GM18909 (cell line): ENCODE measurements at regions not wholly inside any gene's neighbourhood (a gene's known extent, or its start where the extent isn't known, plus 50 kb on each side); places are given as distances from the start of the nearest gene placed in this dataset.
"Not testable (repeated sequence)": the region's sequence is repeated elsewhere in the genome, so short reads cannot be mapped to it uniquely, and the experiment has no call there.

Experiments
- ATAC-seq: cut with Tn5 transposase; IDR thresholded peaks from one replicate; pipeline ENCODE4 v1.9.1; 2021; ENCODE audit warnings: mild to moderate bottlenecking; ENCODE audit not compliant: unreplicated experiment, poor library complexity

DNA sequence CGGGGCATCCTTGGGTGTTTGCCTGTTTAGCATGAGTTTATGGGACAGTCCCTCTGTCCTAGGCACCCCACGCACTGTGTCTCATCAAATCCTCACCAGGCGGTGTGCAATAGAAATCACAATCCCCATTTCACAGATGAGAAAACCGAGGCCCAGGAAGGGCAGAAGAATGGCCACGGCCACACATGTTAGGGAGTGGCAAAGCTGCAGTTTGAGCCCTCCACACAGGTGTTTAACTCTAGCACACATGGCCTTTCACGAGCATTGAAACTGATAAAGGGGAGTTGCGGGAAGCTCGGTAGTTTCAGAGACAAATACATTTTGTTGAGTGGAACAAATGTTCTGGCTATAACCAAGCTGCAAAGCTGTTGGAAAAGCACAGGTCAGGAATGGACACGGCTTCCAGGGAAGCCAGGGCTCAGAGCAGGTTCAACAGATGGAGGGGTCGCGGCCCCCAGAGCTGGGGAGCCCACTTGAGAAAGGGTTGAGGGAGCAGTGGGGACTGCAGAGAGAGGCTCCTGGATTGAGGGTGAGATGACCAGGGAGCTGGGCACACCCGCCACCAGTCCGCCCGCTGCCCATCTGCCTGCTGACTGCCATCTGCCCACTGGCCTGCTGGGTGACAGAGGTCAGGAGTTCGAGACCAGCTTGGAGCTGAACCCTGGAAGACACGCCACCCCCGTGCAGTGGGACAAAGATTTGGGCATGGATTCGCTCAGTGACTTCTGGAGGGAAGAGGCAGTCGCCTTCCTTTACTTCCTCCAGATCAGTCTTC, 154.7 kb downstream of the URI1 start:
- ATAC-seq: no peak

DNA sequence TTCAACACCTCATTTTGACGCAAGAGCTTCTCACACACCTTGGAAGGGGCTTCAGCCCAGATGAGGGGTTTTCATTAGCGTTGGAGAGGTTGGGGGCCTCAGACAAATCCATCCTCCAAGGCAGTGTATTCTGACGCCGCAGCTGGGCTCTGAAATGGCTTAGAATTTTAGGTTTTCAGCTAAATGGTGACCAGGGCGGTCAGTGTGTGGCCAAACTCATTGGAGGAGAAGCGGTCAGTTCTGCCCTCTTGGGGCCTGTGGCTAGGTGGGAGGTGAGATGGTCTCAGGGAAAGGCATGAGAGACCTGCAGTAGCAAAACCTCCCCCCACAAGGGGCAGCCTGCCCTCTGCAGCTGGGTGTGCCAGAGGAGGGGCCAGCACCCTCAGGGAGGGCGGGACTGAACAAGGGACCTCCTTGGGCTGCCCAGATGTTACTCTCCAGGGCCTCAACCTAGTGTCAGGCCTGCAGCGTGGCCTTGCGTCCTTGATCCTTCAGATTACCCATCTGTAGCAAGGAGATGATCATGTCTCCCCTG, 155.8 kb downstream of the URI1 start:
- ATAC-seq: no peak

DNA sequence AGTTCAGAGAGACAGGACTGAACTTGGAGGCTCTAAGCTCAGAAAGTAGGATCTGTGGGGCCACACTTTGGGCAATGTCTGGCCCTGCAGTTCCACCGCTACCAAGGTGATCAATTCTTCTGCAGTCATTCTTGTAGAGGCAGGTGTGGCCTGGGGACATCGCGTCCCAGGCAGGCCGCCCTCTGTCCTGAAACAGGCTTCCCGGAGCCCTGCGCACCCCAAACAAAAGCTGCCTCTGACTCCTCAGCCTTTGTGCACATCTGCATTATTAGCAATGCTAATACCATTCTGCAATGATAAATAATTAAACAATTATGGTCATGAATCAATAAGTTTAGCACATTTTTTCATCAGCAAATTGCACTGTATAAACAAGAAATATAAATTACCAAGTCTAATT, 160.2 kb downstream of the URI1 start:
- no peak for ATAC-seq

DNA sequence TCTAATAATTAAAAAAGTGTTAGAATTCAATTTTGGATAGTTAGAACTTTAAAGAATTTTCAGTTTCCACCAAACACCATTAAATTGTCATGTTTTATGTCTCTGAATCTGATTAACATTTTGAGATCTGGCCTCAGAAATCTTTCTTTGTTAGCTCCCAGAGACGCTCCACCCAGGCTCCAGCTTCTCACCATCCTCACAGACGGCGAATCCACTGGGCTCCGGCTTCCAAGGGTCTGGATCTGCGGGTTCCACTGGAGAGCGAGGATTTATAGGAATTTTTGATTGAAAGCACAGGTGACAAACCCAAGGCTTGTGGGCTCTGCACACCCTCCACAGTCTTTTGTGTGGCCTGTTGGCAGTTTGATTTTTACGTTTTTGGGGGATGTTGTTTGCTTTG, 160.6 kb downstream of the URI1 start:
- ATAC-seq: no peak

DNA sequence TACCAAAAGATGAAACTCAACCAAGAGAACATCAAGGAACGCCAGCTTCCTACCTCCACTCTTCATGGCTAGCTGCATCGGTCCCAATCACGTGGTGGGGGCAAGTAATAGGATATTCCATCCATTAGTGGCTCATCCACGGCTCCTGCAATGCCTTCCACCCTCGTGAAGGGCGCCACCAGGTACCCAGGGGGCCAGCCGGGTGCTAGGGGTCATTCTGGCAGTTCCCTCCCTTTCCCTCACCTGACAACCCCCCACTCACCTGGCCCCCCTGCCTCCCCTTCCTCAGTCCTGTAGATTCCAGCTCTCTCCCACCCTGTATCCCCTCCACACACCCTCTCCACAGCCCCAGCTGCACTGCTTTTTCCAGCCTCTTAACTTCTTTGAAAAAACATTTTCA, 161.9 kb downstream of the URI1 start:
- no peak for ATAC-seq

DNA sequence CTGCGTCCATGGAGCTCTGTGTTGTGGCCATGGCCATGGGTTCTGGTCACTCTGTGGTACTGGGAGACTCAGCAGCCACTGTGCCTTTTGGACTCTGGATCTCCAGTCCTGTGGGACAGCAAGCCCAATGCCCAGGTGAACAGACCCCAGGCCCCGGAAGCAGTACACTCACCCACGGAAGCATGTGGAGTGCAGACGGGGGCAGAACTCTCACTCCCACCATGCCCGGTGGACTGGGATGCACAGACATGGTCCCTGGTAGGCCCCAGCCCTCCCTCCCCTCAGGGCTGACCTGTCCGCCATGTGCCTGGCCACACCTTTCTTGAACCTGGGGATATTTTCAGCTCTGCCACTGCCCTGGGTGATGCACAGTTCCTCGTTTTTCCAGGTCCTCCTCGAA, 163.3 kb downstream of the URI1 start:
- no peak for ATAC-seq

DNA sequence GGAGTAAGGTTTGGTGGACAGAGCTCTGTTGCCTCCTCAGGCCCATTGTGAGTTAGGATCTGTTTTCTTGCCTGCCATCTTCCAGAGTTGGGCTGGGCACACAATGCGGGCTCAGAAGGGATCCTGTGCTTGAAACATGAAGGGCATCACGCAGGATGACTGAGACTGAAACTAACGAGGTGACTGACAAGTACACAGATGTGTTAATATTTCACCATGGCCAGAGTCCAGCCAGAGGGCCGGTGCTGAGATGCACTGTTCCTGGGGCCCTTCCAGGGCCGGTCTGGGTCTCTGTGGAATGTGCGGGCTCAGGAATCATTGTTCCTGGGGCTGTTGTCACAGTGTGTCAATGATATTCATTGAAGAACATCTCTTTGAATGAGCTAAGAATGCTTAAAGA, 163.7 kb downstream of the URI1 start:
- ATAC-seq: no peak

DNA sequence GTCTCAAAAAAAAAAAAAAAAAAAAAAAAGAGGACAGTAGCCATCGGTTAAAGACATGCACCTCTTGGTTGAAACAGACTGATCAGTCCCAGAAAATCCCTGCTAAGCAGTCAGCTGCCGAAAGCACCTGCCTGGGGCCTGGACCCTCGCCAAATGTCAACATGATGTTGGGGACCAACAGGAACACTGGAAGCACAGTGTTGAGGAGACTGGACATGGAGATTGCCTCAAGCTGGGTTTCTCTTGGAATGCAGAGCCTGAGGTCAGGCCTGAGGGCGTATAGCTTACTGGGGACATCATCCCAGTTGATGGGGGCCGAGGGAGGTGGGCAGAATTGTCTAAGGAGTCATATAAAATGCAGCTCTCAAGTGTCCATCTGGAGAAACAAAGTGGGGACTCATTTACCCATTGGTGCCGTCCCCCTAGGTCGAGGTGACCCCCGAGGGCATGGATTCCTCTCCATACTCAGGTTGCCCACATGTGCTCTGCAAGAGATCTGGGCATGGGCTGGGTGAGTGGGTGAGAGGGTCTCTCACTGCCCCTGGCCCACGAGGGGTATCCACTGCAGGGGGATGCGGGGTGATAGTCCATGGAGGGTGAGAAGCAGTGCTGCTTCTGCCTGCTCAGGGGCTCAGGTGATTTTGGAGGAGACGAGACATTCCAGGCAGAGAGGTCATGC, 164.5 kb downstream of the URI1 start:
- ATAC-seq: no peak

DNA sequence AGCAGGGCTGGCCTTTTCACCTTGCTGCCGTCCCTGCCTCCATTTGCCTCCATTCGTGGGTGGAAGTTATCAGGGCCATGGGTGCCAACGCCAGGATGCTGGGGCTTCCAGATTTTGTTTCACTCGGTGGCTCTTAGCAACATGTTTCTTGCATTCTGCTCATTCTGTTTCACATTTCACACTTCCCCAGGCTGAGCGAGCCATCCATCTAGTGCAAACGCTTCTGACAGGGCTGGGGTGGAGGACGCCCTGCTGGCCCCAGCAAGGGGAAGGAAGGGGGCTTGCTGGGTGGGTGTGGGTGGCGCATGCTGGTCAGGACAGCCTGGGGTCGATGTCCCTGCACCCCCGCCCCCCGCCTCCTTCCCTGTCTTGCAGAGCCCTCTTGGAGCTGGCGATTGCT, 165.2 kb downstream of the URI1 start:
- no peak for ATAC-seq

DNA sequence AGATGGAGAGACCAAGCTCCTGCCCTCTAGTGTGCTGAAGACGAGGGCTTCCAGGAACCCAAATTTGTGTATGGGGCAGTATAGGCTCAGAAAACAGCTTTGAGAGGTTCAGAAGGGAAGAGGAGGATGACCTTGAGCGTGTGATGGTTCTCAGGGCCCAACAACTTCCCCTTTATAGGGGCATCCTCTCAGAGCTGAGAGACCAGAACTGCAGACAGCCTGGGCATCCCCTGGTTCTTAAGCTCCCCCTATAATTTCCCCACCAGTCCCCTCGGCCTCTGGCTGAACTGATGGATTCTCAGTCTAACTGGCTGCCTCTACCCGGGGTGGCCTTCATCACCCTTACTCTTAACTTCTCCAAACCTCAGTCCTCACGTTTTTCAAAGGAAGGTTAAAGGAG, 167.5 kb downstream of the URI1 start:
- no peak for ATAC-seq

DNA sequence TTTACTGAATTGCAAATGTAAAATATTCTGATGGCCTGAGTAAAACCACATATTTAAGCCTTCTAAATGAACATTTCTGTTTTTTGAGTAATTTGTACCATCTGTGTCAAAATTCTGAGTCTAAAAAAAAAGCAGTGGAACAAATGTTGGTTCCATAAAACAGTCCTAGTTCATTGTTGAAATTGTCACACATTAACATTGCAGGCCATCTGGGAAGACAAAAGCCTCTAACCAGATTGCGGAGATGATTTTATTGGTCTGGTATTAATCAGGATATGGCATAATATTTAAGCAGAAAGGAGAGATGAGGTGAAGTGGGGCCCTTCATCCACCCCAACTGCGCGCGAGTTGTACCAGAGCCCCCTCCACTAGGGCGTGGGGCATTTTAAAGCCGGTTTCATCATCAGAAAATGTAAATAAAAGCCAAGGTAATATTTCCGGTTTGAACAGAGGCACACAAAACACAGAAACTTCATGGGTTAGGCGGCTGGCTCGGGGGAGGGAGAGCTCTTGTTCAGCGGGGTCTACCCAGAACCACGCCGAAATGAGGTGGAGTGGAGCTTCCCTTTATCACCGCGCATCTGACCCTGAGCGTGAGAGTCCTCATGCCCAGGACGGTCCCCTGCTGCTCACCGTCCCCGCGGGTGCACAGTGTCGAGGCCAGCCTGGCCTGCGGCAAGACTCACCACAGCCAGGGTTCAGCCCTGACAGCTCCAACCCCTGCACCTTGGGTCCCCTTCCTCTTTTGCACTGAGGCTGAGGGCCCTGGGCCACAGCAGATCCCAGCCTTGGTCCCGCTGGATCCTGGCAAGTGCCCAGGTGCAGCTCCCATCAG, 169.2 kb downstream of the URI1 start:
- no peak for ATAC-seq

DNA sequence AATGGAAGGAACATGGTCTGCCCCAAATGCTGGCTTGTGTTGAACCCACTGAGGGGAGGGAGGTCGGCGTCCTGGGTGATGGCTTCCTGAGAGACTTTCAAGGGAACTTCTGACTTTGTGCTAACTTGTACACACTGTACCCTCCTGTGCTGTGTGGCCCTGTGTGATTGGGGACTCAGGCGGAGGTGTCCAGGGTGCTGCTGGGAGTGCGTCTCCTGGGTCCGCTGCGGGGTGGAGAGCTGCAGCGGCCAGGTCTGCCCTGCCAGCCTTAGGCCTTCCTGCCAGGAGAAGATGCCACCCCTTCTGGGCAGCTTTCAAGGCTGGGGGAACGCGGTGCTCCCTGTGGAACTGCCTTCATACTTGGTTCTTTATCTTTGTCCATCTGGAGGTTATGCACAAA, 170.1 kb downstream of the URI1 start:
- no peak for ATAC-seq

DNA sequence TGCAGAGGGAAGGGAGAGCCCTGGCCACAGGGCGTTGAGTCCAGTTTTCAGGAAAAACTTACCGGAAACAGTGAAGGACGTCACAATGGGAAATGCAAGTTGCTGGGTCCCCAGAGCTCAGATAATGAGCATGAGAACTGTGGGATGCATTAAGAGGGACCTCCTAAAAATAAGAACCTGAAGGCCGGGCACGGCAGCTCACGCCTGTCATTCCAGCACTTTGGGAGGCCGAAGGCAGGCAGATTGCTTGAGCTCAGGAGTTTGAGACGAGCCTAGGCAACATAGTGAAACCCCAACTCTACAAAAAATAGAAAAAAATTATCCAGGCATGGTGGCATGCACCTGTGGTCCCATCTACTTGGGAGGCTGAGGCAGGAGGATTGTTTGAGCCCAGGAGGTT, 170.6 kb downstream of the URI1 start:
- ATAC-seq: no peak

DNA sequence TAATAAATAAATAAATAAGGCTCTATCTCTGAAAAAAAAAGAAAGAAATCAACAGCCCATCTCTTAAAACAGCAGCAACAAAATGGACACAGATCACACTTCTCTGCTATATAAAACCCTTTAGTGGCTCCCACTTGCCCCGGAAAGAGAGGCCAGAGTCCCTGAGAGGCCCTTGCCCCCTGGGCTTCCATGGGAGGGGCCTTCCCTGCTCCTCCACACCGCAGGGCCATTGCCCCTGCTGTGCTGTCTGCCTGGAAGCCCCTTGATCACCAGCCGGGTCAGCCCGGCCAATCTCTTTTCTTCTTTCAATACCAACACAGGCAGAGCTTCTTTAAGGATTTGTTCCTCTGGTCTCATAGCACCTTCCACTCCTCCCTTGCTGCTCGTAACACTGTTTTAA, 171.1 kb downstream of the URI1 start:
- no peak for ATAC-seq

DNA sequence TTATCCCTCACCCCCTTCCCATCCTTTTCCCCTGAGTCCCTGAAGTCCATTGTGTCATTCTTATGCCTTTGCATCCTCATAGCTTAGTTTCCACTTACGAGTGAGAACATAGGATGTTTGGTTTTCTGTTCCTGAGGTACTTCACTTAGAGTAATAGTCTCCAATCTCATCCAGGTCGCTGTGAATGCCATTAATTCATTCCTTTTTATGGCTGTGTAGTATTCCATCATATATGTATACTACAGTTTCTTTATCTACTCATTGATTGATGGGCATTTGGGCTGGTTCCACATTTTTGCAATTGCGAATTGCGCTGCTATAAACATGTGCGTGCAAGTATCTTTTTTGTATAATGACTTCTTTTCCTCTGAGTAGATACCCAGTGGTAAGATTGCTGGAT, 172.1 kb downstream of the URI1 start:
- not testable (repeated sequence) for ATAC-seq

DNA sequence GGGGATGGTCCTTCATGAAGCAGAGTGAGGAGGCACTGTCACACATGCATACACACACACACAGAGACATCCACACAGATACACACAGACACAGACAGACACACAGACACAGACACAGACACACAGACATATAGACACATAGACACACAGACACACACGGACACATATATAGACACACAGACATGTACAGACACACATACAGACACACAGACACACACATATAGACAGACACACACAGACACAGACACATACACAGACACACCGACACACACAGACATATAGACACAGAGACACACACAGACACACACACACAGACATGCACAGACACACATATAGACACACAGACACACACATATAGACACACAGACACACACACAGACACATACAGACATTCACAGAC, 173.9 kb downstream of the URI1 start:
- no peak for ATAC-seq

DNA sequence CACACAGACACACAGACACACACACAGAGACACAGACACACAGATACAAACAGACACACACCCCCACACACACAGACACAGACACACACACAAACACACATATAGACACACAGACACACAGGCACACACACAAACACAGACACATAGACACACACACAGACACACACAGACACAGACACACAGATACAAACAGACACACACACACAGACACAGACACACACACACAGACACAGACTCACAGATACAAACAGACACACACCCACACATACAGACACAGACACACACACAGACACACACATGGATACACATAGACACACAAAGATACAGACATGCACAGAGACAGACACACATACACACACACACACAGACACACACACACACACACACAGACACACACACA, 174.5 kb downstream of the URI1 start:
- ATAC-seq: no peak

DNA sequence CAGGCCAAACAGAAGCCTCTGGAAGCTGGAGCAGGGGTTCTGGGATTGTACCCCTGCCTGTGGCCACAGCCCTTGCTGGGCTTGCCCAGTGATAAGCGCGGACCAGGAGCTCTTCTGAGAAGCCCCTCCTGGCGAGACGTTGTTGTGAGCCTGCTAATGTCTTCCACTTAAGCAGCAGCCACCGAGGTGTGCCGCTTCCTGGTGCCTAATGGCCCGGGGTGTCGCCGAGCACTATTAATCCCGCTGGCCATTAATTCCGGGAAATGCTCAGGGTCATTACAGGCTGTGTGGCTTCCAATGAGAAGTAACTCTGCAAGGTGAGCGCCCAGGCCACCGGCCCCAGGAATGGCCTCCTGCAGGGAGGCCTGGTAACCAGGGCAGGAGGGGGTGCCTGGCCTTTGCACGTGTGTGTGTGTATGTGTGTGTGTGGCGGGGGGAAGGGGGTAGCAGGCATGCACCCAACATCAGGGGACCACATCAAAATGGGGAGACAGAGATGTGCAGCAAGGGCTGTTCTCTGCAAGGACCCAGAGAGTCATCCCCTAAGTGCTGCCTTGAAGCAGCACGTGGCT, 175.0 kb downstream of the URI1 start:
- no peak for ATAC-seq

DNA sequence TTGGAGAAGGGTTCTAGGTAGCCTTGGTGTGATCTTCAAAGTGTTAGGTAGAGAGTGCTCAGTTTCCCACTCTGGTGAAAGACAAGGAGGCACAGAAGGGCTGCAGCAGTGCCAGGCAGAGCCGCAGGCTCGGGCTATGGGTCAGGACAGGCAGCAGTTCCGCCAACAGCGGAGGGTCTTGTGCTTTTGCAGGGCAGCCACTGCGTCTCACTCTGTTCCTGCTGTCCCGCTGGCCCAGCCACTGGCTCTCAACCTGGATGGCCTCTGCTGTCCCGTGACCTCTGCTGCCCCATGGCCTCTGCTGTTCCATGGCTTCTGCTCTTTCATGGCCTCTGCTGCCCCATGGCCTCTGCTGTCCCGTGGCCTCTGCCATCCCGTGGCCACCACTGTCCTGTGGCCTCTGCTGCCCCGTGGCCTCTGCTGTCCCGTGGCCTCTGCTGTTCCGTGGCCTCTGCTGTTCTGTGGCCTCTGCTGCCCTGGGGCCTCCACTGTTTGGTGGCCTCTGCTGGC, 175.7 kb downstream of the URI1 start:
- ATAC-seq: no peak

DNA sequence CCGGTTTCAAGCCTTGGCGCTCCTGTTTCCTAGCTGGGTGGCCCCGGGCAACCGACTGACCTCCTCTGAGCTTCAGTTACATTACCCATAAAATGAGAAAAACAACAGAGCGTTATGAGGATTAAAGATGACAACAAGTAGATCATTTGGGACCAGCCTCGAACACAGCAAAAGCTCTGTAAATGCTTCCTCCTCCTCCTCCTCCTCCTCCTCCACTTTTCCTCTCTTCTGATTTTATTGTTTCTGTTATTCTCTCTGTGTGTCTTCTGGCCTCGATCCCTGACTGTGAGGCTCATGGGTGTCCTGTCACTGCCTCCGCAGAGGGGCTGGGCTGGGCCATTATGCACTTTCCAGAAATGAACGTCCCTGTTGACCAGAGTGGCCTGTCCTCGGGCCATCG, 176.2 kb downstream of the URI1 start:
- ATAC-seq: no peak

DNA sequence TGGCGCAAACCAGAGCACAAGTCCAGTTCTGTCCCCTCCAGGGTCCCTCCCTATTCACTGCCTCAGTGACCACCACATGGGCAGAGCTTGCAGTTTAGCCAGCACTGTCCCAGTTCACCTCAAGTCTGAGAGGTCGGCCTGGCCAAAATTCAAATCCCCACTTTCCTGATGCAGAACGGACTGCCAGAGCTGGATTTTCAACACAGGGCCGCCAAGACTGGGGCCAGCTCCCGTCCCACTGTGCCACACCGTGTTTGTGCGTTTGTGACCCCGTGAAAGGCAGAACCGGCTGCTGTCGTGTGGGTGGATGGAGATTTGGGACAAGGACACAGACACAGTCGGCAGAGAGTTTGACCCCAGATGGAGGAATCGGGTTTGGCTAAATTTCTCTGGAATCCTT, 176.7 kb downstream of the URI1 start:
- ATAC-seq: no peak
